Panc1 (cell line): ENCODE measurements at regions not wholly inside any gene's neighbourhood (a gene's known extent, or its start where the extent isn't known, plus 50 kb on each side); places are given as distances from the start of the nearest gene placed in this dataset.

ENCODE experiments used
- ATAC-seq: fragments of 200-7000 bp; cut with Tn5 transposase; 2 replicates; pipeline ENCODE4 v1.9.1; 2020; ENCODE audit warnings: mild to moderate bottlenecking, moderate library complexity
- BruUV-seq: library from RNA; stranded (reverse); fragments of 400-500 nt; replicated peaks from 2 replicates; lab custom pipeline; 2021; lab: Mats Ljungman, UMichigan
- CTCF ChIA-PET: fragments of 300-600 bp; sonication (Branson Sonifier 250); formaldehyde crosslinking; loops from one replicate; lab custom pipeline; 2022; ENCODE audit warnings: antibody characterized with exemption; lab: Charles Lee
- POLR2A ChIA-PET: fragments of 300-600 bp; sonication (Branson Sonifier 250); formaldehyde crosslinking; loops from one replicate; lab custom pipeline; 2022; ENCODE audit warnings: antibody characterized with exemption; lab: Charles Lee
- DNase-seq: peaks from one replicate; pipeline ENCODE4 v3.0.0-alpha.2; 2010; ENCODE audit warnings: low read depth, low spot score
- H3K27ac ChIP-seq: 2 replicates; pipeline ENCODE4 v1.5.1; 2011; ENCODE audit warnings: mild to moderate bottlenecking, low read length, inconsistent platforms
- H3K27me3 ChIP-seq: fragments of 200-500 bp; sonication (Bioruptor generic); 2 replicates; pipeline ENCODE4 v1.6.0; 2014; ENCODE audit warnings: low read length, inconsistent platforms; ENCODE audit not compliant: control insufficient read depth, insufficient read depth
- H3K36me3 ChIP-seq: fragments of 200-500 bp; sonication (Bioruptor generic); 2 replicates; pipeline ENCODE4 v1.5.1; 2014; ENCODE audit warnings: inconsistent platforms, mild to moderate bottlenecking, low read length, moderate library complexity; ENCODE audit not compliant: control insufficient read depth, insufficient read depth
- H3K4me1 ChIP-seq: 2 replicates; pipeline ENCODE4 v1.5.1; 2011; ENCODE audit warnings: inconsistent platforms, mild to moderate bottlenecking, low read length, moderate library complexity; ENCODE audit not compliant: control insufficient read depth, insufficient read depth
- H3K4me3 ChIP-seq, 2 experiments: 2 replicates each; pipeline ENCODE4 v1.5.1; 2011 to 2012; ENCODE audit warnings: low read depth in 2 of 2, low read length in 2 of 2, mild to moderate bottlenecking in 2 of 2, inconsistent platforms in 1 of 2, moderate library complexity in 1 of 2
- H3K9me3 ChIP-seq: fragments of 200-500 bp; sonication (Bioruptor generic); 2 replicates; pipeline ENCODE4 v1.5.1; 2014; ENCODE audit warnings: low read depth, mild to moderate bottlenecking, inconsistent platforms, low read length, moderate library complexity; ENCODE audit not compliant: control insufficient read depth, insufficient read depth
- POLR2AphosphoS5 ChIP-seq: IDR thresholded peaks from 2 replicates; pipeline ENCODE4 v1.6.1; 2012; ENCODE audit warnings: mild to moderate bottlenecking, low read depth, low read length, moderate library complexity
- REST ChIP-seq, 2 experiments: IDR thresholded peaks; 2 replicates each; pipeline ENCODE4 v1.6.1; 2011 to 2012; ENCODE audit warnings: low read depth in 2 of 2, control low read depth in 1 of 2, low read length in 1 of 2, mild to moderate bottlenecking in 1 of 2, moderate library complexity in 1 of 2; ENCODE audit not compliant: insufficient read depth in 1 of 2
- SIN3A ChIP-seq: IDR thresholded peaks from 2 replicates; pipeline ENCODE4 v1.6.1; 2012; ENCODE audit warnings: low read depth, mild to moderate bottlenecking, low read length, moderate library complexity, borderline replicate concordance; ENCODE audit not compliant: insufficient read depth
- TCF7L2 ChIP-seq: IDR thresholded peaks from 2 replicates; pipeline ENCODE4 v1.6.1; 2011; ENCODE audit warnings: mild to moderate bottlenecking, low read depth, low read length, inconsistent platforms
- in situ Hi-C: cut with HindIII; loops from 2 replicates; pipeline ENCODE4 v1.10.0; 2016; ENCODE audit warnings: low sequenced_read_pairs, low pct_unique_long_range_greater_than_20kb
- intact Hi-C: fragments of 100-400 bp; cut with micrococcal nuclease; formaldehyde crosslinking; loops from one replicate; pipeline ENCODE4 v1.10.0; 2022; ENCODE audit not compliant: unreplicated experiment
- TF ChIP-seq, protein P1 (sequence below): fragments of 450-650 bp; IDR thresholded peaks from 2 replicates; pipeline ENCODE4 v1.5.1; 2017; ENCODE audit warnings: mild to moderate bottlenecking

GRCh38 chr5:24773261-24773660 lies 128.5 kb upstream of the CDH10 start:
- ATAC-seq, result no peak
- H3K27ac ChIP-seq, result no peak overlapping the region
- no peaks in the 10 kb centered on the region for H3K9me3 ChIP-seq
- no peaks in the 10 kb centered on the region for H3K36me3 ChIP-seq
- ChIA-PET CTCF (no interaction called here), POLR2A (no interaction called here)
- no peak overlapping the region for H3K4me3 ChIP-seq
- in situ Hi-C loops (no loop called here), intact Hi-C loops (no loop called here)
- no TSS peak for BruUV-seq
- H3K27me3 ChIP-seq, result no peaks in the 10 kb centered on the region
- TF ChIP-seq REST (IDR thresholded peaks at IDR 0.05; ENCODE audit: insufficient read depth in 1 of 2, low read depth in 2 of 2, low read length in 1 of 2), result no peak
- TF ChIP-seq POLR2AphosphoS5, result no peak
- TF ChIP-seq TCF7L2, result no peak
- TF ChIP-seq, protein P1, sequence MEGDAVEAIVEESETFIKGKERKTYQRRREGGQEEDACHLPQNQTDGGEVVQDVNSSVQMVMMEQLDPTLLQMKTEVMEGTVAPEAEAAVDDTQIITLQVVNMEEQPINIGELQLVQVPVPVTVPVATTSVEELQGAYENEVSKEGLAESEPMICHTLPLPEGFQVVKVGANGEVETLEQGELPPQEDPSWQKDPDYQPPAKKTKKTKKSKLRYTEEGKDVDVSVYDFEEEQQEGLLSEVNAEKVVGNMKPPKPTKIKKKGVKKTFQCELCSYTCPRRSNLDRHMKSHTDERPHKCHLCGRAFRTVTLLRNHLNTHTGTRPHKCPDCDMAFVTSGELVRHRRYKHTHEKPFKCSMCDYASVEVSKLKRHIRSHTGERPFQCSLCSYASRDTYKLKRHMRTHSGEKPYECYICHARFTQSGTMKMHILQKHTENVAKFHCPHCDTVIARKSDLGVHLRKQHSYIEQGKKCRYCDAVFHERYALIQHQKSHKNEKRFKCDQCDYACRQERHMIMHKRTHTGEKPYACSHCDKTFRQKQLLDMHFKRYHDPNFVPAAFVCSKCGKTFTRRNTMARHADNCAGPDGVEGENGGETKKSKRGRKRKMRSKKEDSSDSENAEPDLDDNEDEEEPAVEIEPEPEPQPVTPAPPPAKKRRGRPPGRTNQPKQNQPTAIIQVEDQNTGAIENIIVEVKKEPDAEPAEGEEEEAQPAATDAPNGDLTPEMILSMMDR, result no peak
- TF ChIP-seq SIN3A, result no peak
- DNase-seq, result no peak
- no peaks in the 10 kb centered on the region for H3K4me1 ChIP-seq

DNA sequence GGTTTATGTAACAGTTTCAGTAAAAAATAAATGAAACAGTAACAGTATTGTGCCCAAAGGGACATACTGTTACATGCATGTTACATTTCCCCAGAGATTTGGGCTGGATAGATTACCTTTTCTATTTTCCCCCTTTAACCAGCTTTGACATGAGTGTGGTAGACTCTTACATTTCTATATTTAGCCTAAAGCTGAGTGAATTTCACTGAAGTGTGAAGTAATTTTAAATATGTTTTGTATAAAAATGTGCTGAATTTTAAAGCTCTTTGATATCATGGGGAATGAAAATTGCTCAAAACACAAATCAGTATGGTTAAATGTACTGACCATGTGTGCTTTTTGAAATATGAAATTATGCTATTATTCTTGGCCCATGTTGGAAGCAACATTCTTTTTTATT lies 122.3 kb upstream of the CDH10 start:
- CTCF ChIA-PET, result no interaction called here

More for the DNA sequence above, 122.3 kb upstream of the CDH10 start:
- DNase-seq, result no peak
- POLR2A ChIA-PET, result no interaction called here
- no peaks in the 10 kb centered on the region for H3K27me3 ChIP-seq
- in situ Hi-C loops (no loop called here), intact Hi-C loops (no loop called here)
- ATAC-seq, result no peak
- no peaks in the 10 kb centered on the region for H3K4me1 ChIP-seq
- H3K4me3 ChIP-seq, result no peak overlapping the region
- BruUV-seq, result no TSS peak
- H3K9me3 ChIP-seq, result no peaks in the 10 kb centered on the region
- TF ChIP-seq REST (IDR thresholded peaks at IDR 0.05; ENCODE audit: insufficient read depth in 1 of 2, low read depth in 2 of 2, low read length in 1 of 2) (no peak), POLR2AphosphoS5 (no peak), SIN3A (no peak), TCF7L2 (no peak)
- TF ChIP-seq, protein P1, result no peak
- H3K27ac ChIP-seq, result no peak overlapping the region
- H3K36me3 ChIP-seq, result no peaks in the 10 kb centered on the region
